H1 (cell line): ENCODE measurements at regions not wholly inside any gene's neighbourhood (a gene's known extent, or its start where the extent isn't known, plus 50 kb on each side); places are given as distances from the start of the nearest gene placed in this dataset.

Source experiments
- CTCF ChIA-PET: fragments of 300-600 bp; sonication (Branson Sonifier 250); formaldehyde crosslinking; loops from one replicate; lab custom pipeline; 2021; ENCODE audit not compliant: partially characterized antibody; lab: Charles Lee
- POLR2A ChIA-PET: fragments of 300-600 bp; sonication (Branson Sonifier 250); formaldehyde crosslinking; loops from one replicate; lab custom pipeline; 2021; ENCODE audit warnings: inconsistent platforms; ENCODE audit not compliant: partially characterized antibody; lab: Charles Lee
- DNase-seq, 2 experiments: peaks; one replicate each; pipeline versions ENCODE4 v3.0.0 to v3.0.0-alpha.2; 2010 to 2022; ENCODE audit warnings: low spot score in 2 of 2, low read depth in 1 of 2, mixed read lengths in 1 of 2
- FAIRE-seq: peaks from 2 replicates; lab custom pipeline; 2011; peaks lifted over from hg19 to GRCh38; lab: Jason Lieb, UNC
- H2AFZ ChIP-seq: 2 replicates; pipeline ENCODE4 v1.8.1; 2012; ENCODE audit warnings: low read length, inconsistent platforms
- H2AK5ac ChIP-seq: 2 replicates; pipeline ENCODE4 v1.6.1; 2013; ENCODE audit warnings: low read depth, low read length
- H2BK120ac ChIP-seq: replicated peaks from 2 replicates; pipeline ENCODE3; 2013; ENCODE audit warnings: low read depth, low read length, inconsistent platforms
- H2BK12ac ChIP-seq: 2 replicates; pipeline ENCODE4 v1.6.1; 2013; ENCODE audit warnings: low read depth, low read length
- H2BK15ac ChIP-seq: 2 replicates; pipeline ENCODE4 v1.6.1; 2013; ENCODE audit warnings: low read length
- H2BK20ac ChIP-seq: 2 replicates; pipeline ENCODE4 v1.6.1; 2013; ENCODE audit warnings: low read length
- H2BK5ac ChIP-seq: 2 replicates; pipeline ENCODE4 v1.6.1; 2013; ENCODE audit warnings: low read depth, low read length
- H3K14ac ChIP-seq: 2 replicates; pipeline ENCODE4 v1.6.1; 2013; ENCODE audit warnings: inconsistent platforms; ENCODE audit not compliant: insufficient read length
- H3K18ac ChIP-seq: 2 replicates; pipeline ENCODE4 v1.6.1; 2013; ENCODE audit warnings: low read length; ENCODE audit errors: extremely low read depth
- H3K23ac ChIP-seq: 2 replicates; pipeline ENCODE4 v1.6.1; 2013; ENCODE audit warnings: inconsistent platforms; ENCODE audit not compliant: insufficient read length
- H3K23me2 ChIP-seq: 2 replicates; pipeline ENCODE4 v1.6.1; 2013; ENCODE audit warnings: low read depth, low read length
- H3K27ac ChIP-seq: 2 replicates; pipeline ENCODE4 v1.6.1; 2011; ENCODE audit warnings: low read depth, low read length, inconsistent platforms
- H3K27me3 ChIP-seq, 4 experiments: replicated peaks in 1 of 4; 1 replicate in 1 of 4; 2 replicates in 3 of 4; pipeline versions ENCODE4 v1.6.1 to v1.8.1; 2011 to 2013; ENCODE audit warnings: low read length in 3 of 4, mild to moderate bottlenecking in 3 of 4, inconsistent platforms in 2 of 4, mixed read lengths in 2 of 4, moderate library complexity in 1 of 4; ENCODE audit not compliant: control insufficient read depth in 3 of 4, insufficient read depth in 3 of 4; ENCODE audit errors: extremely low read depth in 1 of 4
- H3K36me3 ChIP-seq, 4 experiments: 2 replicates each; pipeline versions ENCODE4 v1.6.1 to v1.8.1; 2011 to 2013; ENCODE audit warnings: mild to moderate bottlenecking in 4 of 4, low read length in 3 of 4, moderate library complexity in 2 of 4, control low read depth in 1 of 4, inconsistent platforms in 1 of 4; ENCODE audit not compliant: insufficient read depth in 4 of 4, control insufficient read depth in 2 of 4
- H3K4ac ChIP-seq: replicated peaks from 2 replicates; pipeline ENCODE3; 2013; ENCODE audit warnings: low read length, low read depth, mixed read lengths, inconsistent platforms; ENCODE audit not compliant: insufficient read length
- H3K4me1 ChIP-seq, 4 experiments: replicated peaks in 1 of 4; 1 replicate in 1 of 4; 2 replicates in 3 of 4; pipeline versions ENCODE4 v1.6.1 to v1.8.1; 2011 to 2013; ENCODE audit warnings: low read length in 3 of 4, inconsistent platforms in 2 of 4, mixed read lengths in 1 of 4; ENCODE audit not compliant: insufficient read depth in 4 of 4, control insufficient read depth in 3 of 4
- H3K4me2 ChIP-seq, 2 experiments: 2 replicates each; pipeline versions ENCODE4 v1.6.1 to v1.8.1; 2011 to 2013; ENCODE audit warnings: low read depth in 2 of 2, low read length in 2 of 2, control low read depth in 1 of 2, inconsistent platforms in 1 of 2, mild to moderate bottlenecking in 1 of 2; ENCODE audit not compliant: insufficient read depth in 1 of 2
- H3K4me3 ChIP-seq, 4 experiments: fragments of 200-600, 300-600 bp in 1 of 4; sonication (generic), shearing (Covaris generic), sonication (Bioruptor Twin) in 1 of 4; 2 replicates each; pipeline versions ENCODE4 v1.5.1 to v1.8.1; 2011 to 2016; ENCODE audit warnings: low read length in 4 of 4, low read depth in 3 of 4, control low read depth in 2 of 4, inconsistent platforms in 2 of 4, mild to moderate bottlenecking in 2 of 4, mixed read lengths in 1 of 4, moderate library complexity in 1 of 4; ENCODE audit not compliant: insufficient read depth in 2 of 4; ENCODE audit errors: extremely low read depth in 1 of 4
- H3K56ac ChIP-seq: replicated peaks from 2 replicates; pipeline ENCODE3; 2013; ENCODE audit warnings: low read depth, mild to moderate bottlenecking, mixed read lengths, low read length, inconsistent platforms; ENCODE audit not compliant: insufficient read length
- H3K79me1 ChIP-seq: 2 replicates; pipeline ENCODE4 v1.6.1; 2013; ENCODE audit warnings: low read depth, low read length, control low read depth
- H3K79me2 ChIP-seq, 2 experiments: 2 replicates each; pipeline versions ENCODE4 v1.6.1 to v1.8.1; 2012 to 2013; ENCODE audit warnings: low read length in 2 of 2, mild to moderate bottlenecking in 2 of 2, inconsistent platforms in 1 of 2; ENCODE audit not compliant: insufficient read depth in 2 of 2, control insufficient read depth in 1 of 2
- H3K9ac ChIP-seq, 4 experiments: replicated peaks in 1 of 4; 1 replicate in 1 of 4; 2 replicates in 3 of 4; pipeline versions ENCODE4 v1.6.1 to v1.8.1; 2011 to 2013; ENCODE audit warnings: low read depth in 3 of 4, low read length in 3 of 4, control low read depth in 2 of 4, mild to moderate bottlenecking in 2 of 4, moderate library complexity in 2 of 4, inconsistent platforms in 1 of 4; ENCODE audit errors: extremely low read depth in 1 of 4
- H3K9me3 ChIP-seq, 2 experiments: 2 replicates each; pipeline versions ENCODE4 v1.6.1 to v1.8.1; 2012 to 2013; ENCODE audit warnings: mild to moderate bottlenecking in 2 of 2, moderate library complexity in 2 of 2, control low read depth in 1 of 2, inconsistent platforms in 1 of 2, low read depth in 1 of 2, low read length in 1 of 2, mixed read lengths in 1 of 2; ENCODE audit not compliant: insufficient read depth in 2 of 2
- H4K20me1 ChIP-seq, 2 experiments: replicated peaks in 1 of 2; 2 replicates each; pipeline versions ENCODE3 to v1.8.1; 2011 to 2013; ENCODE audit warnings: inconsistent platforms in 2 of 2, low read length in 2 of 2, mild to moderate bottlenecking in 1 of 2; ENCODE audit not compliant: insufficient read depth in 2 of 2, control insufficient read depth in 1 of 2
- H4K5ac ChIP-seq: 2 replicates; pipeline ENCODE4 v1.6.1; 2013; ENCODE audit warnings: low read length, low read depth, mixed read lengths, inconsistent platforms; ENCODE audit not compliant: insufficient read length
- H4K8ac ChIP-seq: 2 replicates; pipeline ENCODE4 v1.8.0; 2013; ENCODE audit warnings: mild to moderate bottlenecking, moderate library complexity, low read length, inconsistent platforms; ENCODE audit not compliant: insufficient read depth; ENCODE audit errors: extremely low read depth
- H4K91ac ChIP-seq: replicated peaks from 2 replicates; pipeline ENCODE3; 2013; ENCODE audit warnings: low read length, mixed read lengths, inconsistent platforms; ENCODE audit not compliant: insufficient read length
- BACH1 ChIP-seq: IDR thresholded peaks from 2 replicates; pipeline ENCODE4 v1.6.1; 2012; ENCODE audit warnings: low read length, improper control_type of control experiment
- CBX5 ChIP-seq: fragments of 300-800, 300-1000 bp; sonication (generic); IDR thresholded peaks from 2 replicates; pipeline ENCODE4 v1.7.1; 2016; ENCODE audit warnings: antibody characterized with exemption, low read length, low read depth
- CTBP2 ChIP-seq: IDR thresholded peaks from 2 replicates; pipeline ENCODE4 v1.7.0; 2011; ENCODE audit warnings: borderline replicate concordance, mild to moderate bottlenecking, moderate library complexity, mixed read lengths, low read length; ENCODE audit not compliant: insufficient read depth, insufficient read length
- CTCF ChIP-seq, 3 experiments: IDR thresholded peaks; 1 replicate in 2 of 3; 2 replicates in 1 of 3; pipeline versions ENCODE4 v1.5.1 to v1.6.1; 2011; ENCODE audit warnings: low read length in 3 of 3, mild to moderate bottlenecking in 3 of 3, inconsistent platforms in 2 of 3, low read depth in 1 of 3, moderate library complexity in 1 of 3; ENCODE audit not compliant: insufficient read depth in 1 of 3; ENCODE audit errors: control extremely low read depth in 1 of 3
- GABPA ChIP-seq: IDR thresholded peaks from 2 replicates; pipeline ENCODE4 v1.6.1; 2011; ENCODE audit warnings: mild to moderate bottlenecking, low read length, moderate library complexity, borderline replicate concordance; ENCODE audit not compliant: insufficient read depth
- HDAC2 ChIP-seq, 2 experiments: fragments of 300-600 bp in 1 of 2; sonication (generic) in 1 of 2; IDR thresholded peaks; 2 replicates each; pipeline ENCODE4 v1.6.1; 2011 to 2012; ENCODE audit warnings: low read depth in 2 of 2, low read length in 2 of 2, mild to moderate bottlenecking in 2 of 2, moderate library complexity in 2 of 2, borderline replicate concordance in 1 of 2, inconsistent platforms in 1 of 2
- HDAC6 ChIP-seq: IDR thresholded peaks from one replicate; pipeline ENCODE4 v1.7.1; 2012; ENCODE audit warnings: low read depth, mild to moderate bottlenecking, inconsistent platforms, low read length, moderate library complexity
- JUN ChIP-seq: IDR thresholded peaks from 2 replicates; pipeline ENCODE4 v1.6.1; 2011; ENCODE audit warnings: low read depth, mild to moderate bottlenecking, improper control_type of control experiment, low read length
- SAP30 ChIP-seq: fragments of 300-600 bp; sonication (generic); IDR thresholded peaks from 2 replicates; pipeline ENCODE4 v1.7.1; 2012; ENCODE audit warnings: low read length, moderate library complexity, mild to moderate bottlenecking, inconsistent platforms; ENCODE audit not compliant: insufficient read depth, insufficient replicate concordance
- SP4 ChIP-seq: IDR thresholded peaks from 2 replicates; pipeline ENCODE4 v1.6.1; 2012; ENCODE audit warnings: low read length, inconsistent platforms
- TEAD4 ChIP-seq: IDR thresholded peaks from 2 replicates; pipeline ENCODE4 v1.6.1; 2012; ENCODE audit warnings: low read depth, low read length, inconsistent platforms, mixed read lengths
- WGBS, 2 experiments: shearing (Covaris generic) in 1 of 2; methylation state at CpG; one replicate each; pipeline versions ENCODE4 v1.1.6 to v1.1.7; 2013 to 2015; ENCODE audit warnings: low lambda C conversion rate in 2 of 2, mixed read lengths in 2 of 2, inconsistent platforms in 1 of 2, low coverage in 1 of 2, missing lambda C conversion rate in 1 of 2; ENCODE audit not compliant: insufficient replicate concordance in 2 of 2, insufficient coverage in 1 of 2, insufficient read length in 1 of 2; ENCODE audit errors: extremely low coverage in 1 of 2, missing lambda C conversion rate in 1 of 2; 5-methylcytosine and 5-hydroxymethylcytosine counted together

GRCh38 chr13:33353646-33354045, 68.1 kb upstream of the STARD13 start:
- Histone ChIP-seq H3K27me3 (peaks cover 3 to 21% (median 19%) of the 10 kb centered on the region in 4 experiments), H3K18ac (no peak overlapping the region), H3K9me3 (no peaks in the 10 kb centered on the region; a peak in 1 of 4 replicates), H3K79me2 (no peaks in the 10 kb centered on the region), H3K4me3 (no peak overlapping the region), H3K4me1 (peaks cover 0 to 5% (median 2%) of the 10 kb centered on the region in 4 experiments; a peak in 1 of 7 replicates), H3K4me2 (no peak overlapping the region), H2BK15ac (no peak overlapping the region), H4K91ac (no peak overlapping the region), H3K23me2 (peaks cover 4% of the 10 kb centered on the region; the same call in 1 of the 2 replicates), H2AFZ (no peak overlapping the region), H4K8ac (no peak overlapping the region), H3K27ac (no peak overlapping the region), H3K56ac (no peak overlapping the region), H3K4ac (no peak overlapping the region), H2BK120ac (no peak overlapping the region), H2BK20ac (no peak overlapping the region), H3K14ac (no peak overlapping the region), H4K20me1 (no peaks in the 10 kb centered on the region), H2AK5ac (no peak overlapping the region), H2BK5ac (no peak overlapping the region), H2BK12ac (no peak overlapping the region), H3K9ac (no peak overlapping the region), H3K36me3 (no peaks in the 10 kb centered on the region), H3K79me1 (no peaks in the 10 kb centered on the region), H3K23ac (no peak overlapping the region), H4K5ac (no peak overlapping the region)
- FAIRE-seq (no peak), DNase-seq (no peak)
- 93% methylated on average over 4 of the region's 4 CpGs; no CpG with 5 or more reads in 1 of the 2 experiments for WGBS, 2 experiments
- POLR2A ChIA-PET: no interaction called here
- CTCF ChIA-PET: interaction anchor here (1.2 kb wide), 1 partner anchor 8 kb away, joined by 3 read pairs; no protein-coding TSS in a partner anchor
- TF ChIP-seq GABPA (no peak), CTBP2 (no peak), BACH1 (no peak), TEAD4 (no peak), CBX5 (no peak), SAP30 (no peak), HDAC2 (IDR thresholded peaks at IDR 0.05; ENCODE audit: borderline replicate concordance in 1 of 2, low read depth in 2 of 2, low read length in 2 of 2) (no peak), HDAC6 (no peak), SP4 (no peak), JUN (no peak), CTCF (IDR thresholded peaks at IDR 0.05; ENCODE audit: control extremely low read depth in 1 of 3, insufficient read depth in 1 of 3, low read depth in 1 of 3, low read length in 3 of 3) (no peak)
